ENCODE measurements at regions not wholly inside any gene's neighbourhood (a gene's known extent, or its start where the extent isn't known, plus 50 kb on each side); places are given as distances from the start of the nearest gene placed in this dataset.

DNA sequence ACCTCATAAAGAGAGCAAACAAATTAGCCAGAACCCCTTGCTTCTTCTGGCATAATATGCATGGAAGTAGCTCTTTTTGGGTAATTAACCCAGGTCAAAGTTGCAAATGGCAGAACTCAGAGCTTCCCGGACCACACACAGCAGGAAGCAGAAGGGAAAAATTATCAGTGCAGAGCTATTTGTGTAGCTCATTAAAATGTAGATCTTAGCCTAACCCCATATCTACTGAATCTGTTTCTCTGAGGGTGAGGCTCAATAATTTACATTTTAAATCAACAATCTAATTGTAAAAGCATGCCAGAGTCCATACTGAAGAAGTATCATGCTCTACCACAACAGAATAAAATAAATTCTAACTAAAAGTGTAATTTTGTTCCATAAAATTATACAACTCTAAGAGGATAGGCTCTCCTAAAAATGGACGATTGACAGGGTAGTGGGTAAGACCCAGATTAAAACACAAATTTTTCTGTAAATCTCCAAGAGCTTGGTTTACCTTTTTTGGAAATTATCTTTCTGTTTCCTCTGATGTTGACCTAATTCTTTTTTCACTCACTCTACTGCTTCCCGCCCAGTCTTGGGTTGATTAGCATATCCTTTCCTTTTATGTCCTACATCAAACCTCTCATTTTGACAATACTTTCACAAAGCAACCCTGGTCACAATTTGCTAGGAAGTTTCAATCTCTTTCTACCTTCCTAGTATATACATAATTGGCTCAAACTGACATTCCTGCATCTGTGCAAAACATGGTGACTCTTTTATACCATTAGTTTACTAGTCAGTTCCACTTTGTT lies 213.3 kb upstream of the SLC16A7 start:
- TF ChIP-seq, protein P1, sequence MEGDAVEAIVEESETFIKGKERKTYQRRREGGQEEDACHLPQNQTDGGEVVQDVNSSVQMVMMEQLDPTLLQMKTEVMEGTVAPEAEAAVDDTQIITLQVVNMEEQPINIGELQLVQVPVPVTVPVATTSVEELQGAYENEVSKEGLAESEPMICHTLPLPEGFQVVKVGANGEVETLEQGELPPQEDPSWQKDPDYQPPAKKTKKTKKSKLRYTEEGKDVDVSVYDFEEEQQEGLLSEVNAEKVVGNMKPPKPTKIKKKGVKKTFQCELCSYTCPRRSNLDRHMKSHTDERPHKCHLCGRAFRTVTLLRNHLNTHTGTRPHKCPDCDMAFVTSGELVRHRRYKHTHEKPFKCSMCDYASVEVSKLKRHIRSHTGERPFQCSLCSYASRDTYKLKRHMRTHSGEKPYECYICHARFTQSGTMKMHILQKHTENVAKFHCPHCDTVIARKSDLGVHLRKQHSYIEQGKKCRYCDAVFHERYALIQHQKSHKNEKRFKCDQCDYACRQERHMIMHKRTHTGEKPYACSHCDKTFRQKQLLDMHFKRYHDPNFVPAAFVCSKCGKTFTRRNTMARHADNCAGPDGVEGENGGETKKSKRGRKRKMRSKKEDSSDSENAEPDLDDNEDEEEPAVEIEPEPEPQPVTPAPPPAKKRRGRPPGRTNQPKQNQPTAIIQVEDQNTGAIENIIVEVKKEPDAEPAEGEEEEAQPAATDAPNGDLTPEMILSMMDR (IDR thresholded peaks at IDR 0.05): no peak
- TF ChIP-seq POLR2A (IDR thresholded peaks at IDR 0.05): no peak

Measured in ovary (tissue), 3 donors.